GM12874 (cell line): ENCODE measurements at regions not wholly inside any gene's neighbourhood (a gene's known extent, or its start where the extent isn't known, plus 50 kb on each side); places are given as distances from the start of the nearest gene placed in this dataset.

Experiments used
- CTCF ChIP-seq: IDR thresholded peaks from 2 replicates; pipeline ENCODE4 v1.5.1; 2011; ENCODE audit warnings: low read depth, mild to moderate bottlenecking, control low read depth, low read length, moderate library complexity; ENCODE audit not compliant: insufficient read depth

DNA sequence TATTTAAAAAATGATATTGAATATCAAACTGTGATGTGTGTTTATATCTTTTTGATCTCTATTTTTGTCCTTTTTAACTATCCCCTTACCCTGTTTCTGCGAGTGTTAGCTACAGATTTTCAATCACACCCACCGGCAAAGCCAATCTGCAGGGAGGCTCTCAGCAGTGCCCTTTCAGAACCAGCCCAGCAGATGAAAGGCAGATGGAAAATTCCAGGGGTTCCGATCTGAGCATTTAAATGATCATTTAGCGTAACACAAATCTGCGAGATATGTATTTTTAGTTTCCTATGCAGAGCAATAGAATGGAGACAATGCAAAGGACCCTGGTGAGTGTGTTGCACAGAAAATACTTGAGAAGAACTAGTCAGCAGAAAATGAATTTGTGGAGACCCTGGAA, 2170.5 kb upstream of the PIK3C3 start:
- TF ChIP-seq CTCF: no peak

GRCh38 chr18:39781565-39781964, 2173.5 kb upstream of the PIK3C3 start:
- TF ChIP-seq CTCF: no peak

GRCh38 chr18:39780774-39781173, 2174.3 kb upstream of the PIK3C3 start:
- no peak for TF ChIP-seq CTCF

- TF ChIP-seq CTCF: no peak
Observed at GRCh38 chr18:39779926-39780325, 2175.1 kb upstream of the PIK3C3 start.

GRCh38 chr18:39776766-39777165, 2178.3 kb upstream of the PIK3C3 start:
- no peak for TF ChIP-seq CTCF

GRCh38 chr18:39774957-39775598, 2180.0 kb upstream of the PIK3C3 start:
- TF ChIP-seq CTCF: no peak

DNA sequence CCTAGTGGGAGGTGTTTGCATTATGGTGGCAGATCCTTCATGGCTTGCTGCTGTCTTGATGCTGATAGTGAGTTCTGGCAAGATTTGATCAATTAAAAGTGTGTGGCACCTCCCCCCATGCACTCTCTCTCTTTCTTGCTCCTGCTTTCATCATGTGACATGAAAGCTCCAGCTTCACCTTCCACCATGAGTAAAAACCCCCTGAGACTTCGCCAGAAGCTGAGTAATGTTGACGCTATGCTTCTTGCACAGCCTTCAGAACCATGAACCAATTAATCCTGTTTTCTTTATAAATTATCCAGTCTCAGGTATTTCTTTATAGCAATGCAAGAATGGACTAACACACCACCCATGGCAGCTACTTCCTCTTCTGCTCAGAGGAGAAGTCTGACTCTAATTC, 2181.4 kb upstream of the PIK3C3 start:
- TF ChIP-seq CTCF: no peak
